GM19397 (cell line): ENCODE measurements at regions not wholly inside any gene's neighbourhood (a gene's known extent, or its start where the extent isn't known, plus 50 kb on each side); places are given as distances from the start of the nearest gene placed in this dataset.

Experiments used
- ATAC-seq: cut with Tn5 transposase; IDR thresholded peaks from one replicate; pipeline ENCODE4 v1.9.1; 2021; ENCODE audit warnings: mild to moderate bottlenecking, moderate library complexity; ENCODE audit not compliant: unreplicated experiment

DNA sequence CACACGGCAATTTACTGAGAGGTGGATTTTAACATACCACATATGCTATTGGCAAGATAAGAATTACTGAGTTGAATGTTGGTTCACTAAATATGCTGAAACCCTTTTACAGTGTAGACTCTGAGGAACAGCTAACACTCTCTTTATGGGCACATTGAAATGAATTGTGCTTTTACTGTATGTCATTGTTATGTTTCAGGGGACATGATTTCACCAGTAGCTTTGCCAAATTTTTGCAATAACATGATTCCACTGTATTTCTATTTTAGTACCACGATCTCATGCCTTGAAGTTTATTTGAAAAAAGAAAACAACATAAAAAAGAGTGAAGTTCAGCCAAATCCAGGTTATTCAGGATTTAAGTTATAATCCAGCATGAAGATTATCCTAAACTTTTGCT, 188.5 kb downstream of the HLX start:
- ATAC-seq: no peak

DNA sequence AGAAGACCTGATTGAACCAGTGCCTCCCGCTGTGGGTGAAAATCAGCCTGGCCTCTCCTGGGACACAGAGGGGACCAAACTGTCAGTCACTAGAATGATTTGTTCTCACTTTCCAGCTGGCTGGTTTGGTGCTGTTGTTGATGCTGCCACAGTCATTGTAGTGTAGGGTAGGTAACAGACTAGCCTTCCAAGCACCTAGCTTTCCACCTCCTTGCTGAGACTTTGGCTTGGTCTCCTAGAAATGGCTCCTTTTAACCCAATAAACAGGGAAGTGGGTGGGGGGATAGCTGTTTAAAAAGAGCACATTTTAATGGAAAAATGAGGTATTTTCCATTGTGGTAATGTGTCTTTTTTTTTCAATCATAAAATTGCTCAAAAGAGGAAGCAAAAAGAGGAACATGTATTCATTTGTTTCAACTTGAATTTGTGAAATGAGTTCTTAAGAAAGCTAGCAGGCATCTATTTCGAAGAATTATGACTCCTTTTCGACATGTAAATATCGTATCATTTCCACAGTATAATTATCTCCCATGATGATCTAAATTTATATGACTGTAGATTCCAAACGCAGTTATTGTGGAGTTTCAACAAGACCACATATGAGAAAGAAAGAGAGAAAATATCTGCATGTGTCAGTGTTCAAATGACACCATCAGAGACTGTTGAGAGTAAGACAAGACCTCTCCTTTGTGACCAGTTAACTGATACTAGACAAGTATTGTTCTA, 190.1 kb downstream of the HLX start:
- peak; percentile 92 for ATAC-seq

DNA sequence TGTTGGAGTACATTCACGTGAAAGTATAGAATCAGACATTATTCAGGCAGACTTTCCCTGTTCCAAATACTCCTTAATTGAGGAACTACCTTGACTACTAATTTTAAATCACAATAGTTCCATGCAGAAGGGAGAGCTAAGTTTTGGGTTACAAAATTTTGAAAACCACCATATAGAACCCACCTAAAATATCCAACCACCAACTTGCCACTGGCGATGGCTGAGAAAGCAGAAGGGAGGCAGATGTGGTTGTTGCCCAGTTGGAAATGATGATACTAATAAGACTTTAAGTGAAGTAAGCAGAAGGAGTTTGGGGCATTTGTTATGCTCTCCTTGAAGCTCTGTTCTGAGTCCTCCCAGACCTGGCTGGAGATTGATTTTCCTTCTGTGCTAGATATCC, 190.7 kb downstream of the HLX start:
- no peak for ATAC-seq

DNA sequence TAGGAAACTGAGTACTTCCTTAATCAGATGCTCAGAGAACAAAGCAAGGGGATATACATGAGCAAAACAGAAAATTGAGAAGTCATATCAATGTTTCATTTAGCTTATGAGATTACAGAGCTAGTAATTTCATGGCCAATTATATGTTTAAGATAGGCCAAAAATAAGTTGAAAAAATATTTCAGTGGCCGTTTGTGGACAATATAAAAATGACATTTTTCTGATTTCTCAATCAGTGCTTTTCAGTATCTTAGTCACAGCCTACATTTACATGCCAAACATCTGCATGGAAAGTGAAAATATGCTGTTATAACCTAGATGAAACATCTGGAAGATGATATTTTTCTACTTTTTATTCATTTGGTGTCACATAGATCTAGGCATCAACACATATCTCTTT, 192.5 kb downstream of the HLX start:
- no peak for ATAC-seq

DNA sequence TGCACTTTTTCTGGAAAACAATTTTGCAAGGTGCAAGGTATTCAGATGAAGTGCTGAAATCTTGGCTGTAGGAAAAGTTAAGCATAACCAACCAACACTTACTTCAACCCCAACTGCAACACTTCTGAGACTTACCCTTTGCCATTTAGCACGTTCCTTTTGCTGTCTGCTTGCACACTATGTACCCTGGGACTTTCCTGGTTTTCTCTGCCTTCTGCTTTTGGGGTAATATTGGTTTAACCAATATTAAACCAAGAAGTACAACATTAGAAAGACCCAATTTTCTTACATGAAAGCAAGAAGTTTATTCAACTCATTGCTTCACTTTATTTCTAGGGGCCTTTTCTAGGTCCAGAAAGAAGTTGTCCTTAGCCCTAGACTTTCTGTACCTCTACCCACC, 193.0 kb downstream of the HLX start:
- no peak for ATAC-seq

DNA sequence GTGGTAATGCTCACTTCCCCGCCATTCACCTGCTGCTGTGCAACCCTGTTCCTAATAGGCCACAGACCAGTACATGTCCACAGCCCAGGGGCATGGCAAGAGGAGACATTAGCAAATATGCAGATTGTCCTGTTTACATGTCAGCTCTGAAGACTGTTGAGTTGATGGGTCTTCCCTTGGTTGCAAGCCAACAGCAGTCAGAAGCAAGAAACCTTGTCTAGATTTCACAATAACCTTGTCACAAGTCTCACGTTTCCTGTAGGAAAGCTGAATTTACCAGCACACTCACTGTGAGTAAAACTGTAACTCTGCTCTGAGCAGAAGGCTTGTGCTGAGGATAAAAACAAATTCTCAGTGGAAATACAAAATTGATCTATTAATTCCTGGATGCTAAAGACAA, 195.1 kb downstream of the HLX start:
- ATAC-seq: no peak

DNA sequence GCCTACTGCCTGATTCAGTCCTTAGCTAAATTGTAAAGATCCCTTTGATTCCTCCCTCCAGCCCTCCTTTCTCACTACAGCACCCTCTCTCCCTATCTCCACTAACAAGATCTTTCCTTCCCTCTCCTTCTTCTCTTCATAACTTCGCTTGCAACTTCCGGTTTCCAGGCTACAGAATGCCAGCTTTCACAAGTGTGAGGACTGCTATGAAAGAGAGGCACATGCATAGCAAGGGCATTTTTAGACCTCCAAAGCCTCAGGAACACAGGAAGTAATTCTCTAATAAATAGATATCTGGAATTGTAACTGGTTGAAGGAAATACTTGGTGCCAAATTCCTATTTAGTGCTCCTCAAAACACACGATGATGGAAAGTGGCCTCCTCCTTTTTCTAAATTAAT, 196.7 kb downstream of the HLX start:
- no peak for ATAC-seq

DNA sequence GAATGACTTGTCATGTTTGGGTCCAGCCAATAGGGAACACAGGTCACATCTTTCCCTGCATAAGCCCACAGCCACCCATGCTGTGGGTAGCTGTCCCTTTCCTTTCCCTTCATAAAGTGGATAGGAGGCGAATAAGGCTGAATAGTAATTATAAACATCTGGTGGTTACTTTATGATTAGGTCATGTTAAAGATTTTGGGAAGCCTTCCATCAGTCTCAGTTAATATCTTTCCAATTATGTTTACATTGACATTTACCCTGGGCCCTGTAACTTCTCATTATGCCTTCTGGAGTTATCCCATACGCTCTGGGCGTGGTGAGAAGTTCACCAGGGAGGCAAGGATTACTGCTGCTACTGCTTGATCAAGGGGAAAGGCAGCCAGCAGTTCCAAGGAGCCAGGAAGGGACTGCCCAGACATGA, 197.2 kb downstream of the HLX start:
- ATAC-seq: no peak

DNA sequence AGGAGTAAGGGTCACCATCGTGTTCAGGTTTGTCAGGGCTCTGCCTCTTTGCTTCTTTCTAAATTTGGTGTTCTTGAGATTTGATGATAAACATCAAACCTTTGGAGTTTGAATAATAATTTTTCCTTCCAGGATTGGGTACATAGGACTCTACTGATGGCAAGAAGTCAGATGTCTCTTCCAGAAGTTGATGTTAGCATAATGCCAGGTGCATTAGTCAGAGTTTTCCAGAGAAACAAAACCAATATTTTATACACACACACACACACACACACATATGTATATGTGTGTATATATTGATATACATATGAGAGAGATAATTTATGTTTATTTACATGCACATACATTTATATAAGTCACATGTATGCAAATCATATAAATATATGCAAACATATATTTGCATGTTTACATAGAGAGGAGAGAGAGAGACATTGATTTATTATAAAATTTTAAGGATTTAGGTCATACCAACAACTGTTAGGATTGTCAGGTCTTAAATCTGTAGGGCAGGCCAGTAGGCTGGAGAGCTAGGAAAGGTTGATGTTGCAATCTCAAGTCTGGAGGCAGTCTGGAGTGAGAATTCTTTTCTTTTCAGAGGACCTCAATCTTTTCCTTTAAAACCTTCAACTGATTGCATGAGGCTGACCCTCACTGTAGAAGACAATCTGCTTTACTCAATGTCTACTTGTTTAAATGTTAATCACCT, 199.2 kb downstream of the HLX start:
- no peak for ATAC-seq

DNA sequence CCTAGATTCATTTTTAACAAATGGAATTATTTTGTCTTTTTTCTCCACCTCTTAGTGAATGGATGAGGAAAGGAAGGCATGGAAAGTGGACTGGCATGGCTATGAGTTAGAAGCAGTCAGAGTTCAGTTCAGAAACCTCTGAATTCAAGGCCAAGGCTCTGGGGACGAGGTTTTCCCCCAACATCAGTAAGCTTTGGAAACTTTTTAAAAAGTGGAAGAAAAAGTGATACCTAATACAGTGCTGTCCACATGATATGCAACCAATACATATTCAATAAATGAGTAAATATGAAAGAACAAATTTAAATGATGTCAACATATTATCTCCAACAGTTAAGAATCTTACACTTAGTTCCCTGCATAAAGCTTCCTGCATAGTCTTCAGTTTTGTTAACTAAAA, 204.7 kb downstream of the HLX start:
- ATAC-seq: no peak

DNA sequence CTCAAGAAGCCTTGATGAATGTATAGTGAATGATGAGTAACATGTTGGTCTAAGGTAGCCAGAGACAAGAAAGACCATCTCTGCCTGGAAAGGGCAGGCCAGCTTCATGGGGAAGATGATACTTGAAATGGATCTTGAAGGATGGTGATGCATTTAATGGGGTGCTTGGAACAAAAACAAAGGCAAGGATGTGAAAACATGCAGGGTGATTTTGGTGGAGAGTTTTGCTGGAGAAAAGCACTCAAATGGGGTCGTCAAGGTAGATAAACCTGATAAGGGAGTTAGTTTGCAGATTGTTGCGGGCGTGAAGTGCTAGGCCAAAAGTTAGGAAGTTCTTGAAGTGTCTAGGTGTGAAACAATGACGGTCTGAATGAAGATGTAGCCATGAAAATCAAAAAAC, 205.4 kb downstream of the HLX start:
- no peak for ATAC-seq

DNA sequence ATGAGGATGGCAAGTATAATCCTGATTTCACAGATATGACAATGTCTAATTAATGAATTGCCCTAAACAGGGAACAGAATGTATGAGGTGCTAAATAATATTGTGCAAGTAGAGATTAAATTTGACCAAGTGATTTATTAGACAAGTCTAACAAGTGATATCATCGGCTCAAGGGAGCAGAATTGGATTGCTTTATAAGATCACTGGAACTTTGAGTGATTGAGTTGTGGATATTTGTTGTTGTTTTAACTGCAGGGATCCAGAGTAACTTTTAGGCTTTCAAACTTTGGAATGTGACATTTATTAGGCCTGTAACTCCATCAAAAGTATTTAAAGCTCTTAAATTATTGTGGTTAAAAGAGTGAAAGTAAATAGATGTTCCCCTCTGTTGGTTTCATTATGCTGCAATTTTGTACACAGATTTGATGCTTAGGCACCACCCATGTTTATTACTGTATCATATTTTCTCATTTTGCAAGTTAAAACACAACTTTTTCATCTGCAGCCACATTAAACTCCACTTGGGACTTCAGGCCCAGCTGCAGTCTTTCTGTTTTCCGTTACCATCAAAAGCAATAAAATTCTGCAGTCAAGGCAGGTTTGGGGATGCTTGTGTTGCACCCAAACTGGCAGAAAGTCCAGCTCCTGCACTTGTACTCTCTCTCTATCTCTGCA, 206.6 kb downstream of the HLX start:
- ATAC-seq: no peak

DNA sequence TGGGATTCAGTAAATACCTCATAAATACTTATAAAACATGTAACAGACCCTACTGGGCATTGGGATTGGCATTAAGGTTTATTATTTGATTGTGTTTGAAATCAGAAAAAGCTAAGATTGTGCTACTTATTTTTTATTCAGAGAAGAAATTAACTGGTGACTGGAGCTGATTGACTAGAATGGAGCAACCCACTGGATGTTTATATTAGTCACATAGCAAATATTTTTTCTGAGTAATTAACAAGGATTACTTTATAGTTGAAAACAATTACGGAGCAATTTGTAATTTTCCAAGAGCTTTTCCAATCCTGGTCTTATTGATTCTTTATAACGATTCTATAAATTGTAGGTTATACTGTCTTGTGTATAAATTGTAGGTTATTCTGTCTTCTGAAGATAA, 208.7 kb downstream of the HLX start:
- no peak for ATAC-seq

DNA sequence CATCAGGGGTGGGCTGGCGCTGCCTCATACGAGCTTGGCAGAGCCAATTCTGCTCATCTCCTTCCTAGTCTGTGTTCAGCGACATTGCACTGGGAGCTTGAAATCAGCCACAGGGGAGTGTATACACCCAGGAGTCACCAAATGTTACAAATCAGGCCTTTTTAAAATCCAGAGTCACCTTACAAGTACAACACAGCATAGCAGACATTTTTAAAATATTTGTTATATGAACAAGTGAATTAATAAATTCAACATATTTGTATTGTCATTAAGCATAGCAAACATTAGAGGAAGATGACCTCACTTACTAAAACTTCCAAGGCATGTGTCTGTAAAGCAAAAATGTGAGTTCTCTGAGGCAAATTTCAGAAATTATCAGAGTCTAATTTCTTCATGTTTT, 210.0 kb downstream of the HLX start:
- no peak for ATAC-seq

DNA sequence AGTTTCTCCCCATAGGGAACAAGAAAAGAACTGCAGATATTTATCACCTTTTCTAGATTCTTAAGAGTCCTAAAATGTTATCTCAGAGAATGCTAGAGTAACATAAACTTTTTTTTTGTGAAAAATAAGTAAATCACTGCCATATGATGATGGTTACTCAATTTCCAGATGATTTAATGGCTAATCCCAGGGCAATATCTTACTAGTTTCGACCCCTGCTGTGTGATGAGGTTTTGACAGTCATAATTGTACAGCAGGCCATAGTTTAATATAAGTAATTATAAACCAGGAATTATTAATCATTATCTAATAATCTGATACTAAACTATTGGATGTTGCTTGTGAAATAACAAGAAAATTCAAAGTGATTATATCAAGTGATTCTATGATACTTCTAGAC, 210.6 kb downstream of the HLX start:
- no peak for ATAC-seq

DNA sequence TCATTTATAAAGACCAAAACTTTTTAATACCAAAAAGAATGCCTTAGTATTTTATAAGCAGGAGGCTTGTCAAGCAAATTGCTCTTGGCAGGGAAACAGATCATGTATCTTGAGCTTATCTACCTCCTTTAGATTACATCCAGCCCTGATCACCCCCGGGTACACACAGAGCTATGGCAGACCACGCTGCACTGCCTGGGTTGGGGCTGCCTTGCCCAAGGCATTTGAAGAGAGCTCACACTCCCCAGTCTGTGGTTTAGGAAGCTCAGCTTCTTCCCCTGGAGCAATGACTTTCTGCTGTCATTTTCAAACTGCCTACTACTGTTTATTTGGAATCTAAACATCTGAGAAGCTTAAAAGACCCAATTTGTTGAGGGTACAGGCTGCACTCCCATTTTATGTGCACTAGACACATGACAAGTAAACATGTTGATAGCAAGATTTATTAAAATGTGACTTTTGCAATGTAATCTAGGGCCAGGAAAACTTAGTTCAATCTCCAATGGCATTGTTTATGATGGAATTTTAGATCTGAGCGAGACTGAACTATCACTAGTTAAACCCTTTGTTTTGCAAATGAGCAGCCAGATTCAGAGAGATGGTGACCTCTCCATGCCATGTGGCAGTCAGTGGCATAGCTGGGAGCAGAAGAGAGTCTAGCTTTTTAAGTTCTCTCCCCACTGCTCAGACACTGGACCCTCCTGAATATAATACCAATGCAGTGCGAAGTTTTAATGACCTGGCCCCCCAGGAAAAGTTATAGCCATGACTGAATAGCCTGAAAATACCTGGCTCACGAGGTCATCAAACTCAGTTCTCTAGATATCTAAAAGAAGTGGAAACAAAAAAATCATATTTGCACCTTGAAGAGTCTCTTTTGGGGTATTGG, 214.9 kb downstream of the HLX start:
- no peak for ATAC-seq

DNA sequence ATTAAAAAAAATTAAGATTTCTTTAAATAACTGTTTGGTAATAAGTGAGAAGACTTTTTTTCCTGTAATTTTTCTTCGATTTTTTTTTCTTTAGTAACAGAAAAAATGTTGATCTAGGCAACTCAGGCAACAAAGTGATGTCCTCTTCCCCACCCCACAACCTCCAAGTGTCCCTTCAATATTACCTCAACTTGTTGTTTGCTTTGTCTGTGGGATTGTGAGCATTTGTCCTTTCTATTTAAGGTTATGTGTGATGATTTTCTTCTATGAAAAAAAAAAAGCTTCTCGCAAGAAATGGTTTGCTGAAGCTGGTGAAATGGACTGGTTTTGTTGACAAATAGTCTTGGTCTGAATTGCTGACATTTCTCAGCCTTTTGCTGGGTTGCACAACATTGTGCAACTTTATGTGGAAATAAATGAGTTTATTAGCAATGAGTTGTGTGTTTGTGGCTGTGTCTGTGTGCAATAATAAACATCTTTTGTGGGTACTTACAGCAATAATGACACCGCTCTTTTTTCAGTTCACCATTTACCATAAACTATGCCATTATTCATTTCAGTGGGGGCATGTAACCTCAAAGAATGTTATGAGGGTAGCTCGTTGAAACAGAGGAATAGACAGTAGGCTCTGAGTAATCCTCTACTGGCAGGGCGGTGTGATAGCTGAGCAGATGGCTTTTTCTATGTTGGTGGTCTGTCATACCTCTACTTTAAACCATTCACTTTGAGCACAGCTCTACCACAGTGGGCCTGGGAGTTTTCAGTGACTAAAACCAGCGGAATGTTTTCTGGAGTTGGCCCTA, 218.4 kb downstream of the HLX start:
- ATAC-seq: no peak

DNA sequence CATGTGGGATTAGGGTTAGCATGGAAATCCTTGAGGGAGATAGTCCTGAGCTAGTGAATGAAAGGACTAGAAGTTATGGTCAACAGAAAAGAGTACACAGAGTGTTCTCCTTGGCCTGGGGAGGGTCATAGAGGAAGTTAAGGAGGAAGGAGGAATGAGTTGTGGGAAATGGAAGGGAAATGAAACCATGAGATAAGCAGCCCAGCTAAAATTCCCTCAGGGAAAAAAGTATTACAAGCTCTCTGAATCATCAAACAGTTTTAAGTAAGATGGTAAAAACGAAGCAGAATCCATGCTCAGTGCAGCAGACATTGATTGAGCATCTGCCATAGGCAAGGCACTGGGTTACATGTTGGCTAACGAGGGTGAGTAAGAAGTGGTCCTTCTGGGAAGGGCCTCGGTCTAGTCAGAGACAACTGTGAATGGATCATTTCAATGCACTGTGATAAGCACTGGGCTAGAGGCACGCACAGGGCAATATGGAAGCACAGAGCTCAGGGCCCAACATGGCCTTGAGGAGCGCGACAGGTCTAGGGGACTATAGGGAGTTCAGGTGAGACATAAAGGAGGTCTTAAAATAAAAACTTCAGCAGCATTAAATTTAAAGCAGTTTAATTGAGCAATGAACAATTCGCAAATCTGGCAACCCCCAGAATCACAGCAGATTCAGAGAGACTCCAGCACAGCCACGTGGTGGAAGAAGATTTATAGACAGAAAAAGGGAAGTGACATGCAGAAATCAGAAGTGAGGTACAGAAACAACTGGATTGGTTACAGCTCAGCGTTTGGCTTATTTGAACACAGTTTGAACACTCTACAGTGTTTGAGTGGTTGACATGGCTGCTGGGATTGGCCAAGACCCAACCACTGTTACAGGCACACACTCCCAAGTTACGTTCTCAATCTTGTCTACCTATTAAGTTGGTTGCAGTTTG, 219.5 kb downstream of the HLX start:
- ATAC-seq: no peak
